Peyer's patch (tissue), 4 donors: ENCODE measurements at regions not wholly inside any gene's neighbourhood (a gene's known extent, or its start where the extent isn't known, plus 50 kb on each side); places are given as distances from the start of the nearest gene placed in this dataset.

ENCODE experiments used
- DNase-seq, 3 donors: peaks; one replicate each; pipeline ENCODE4 v3.0.0-alpha.2; 2017 to 2019
- H3K27ac ChIP-seq, 4 donors: fragments of 200-600 bp; sonication (generic); one replicate each; pipeline ENCODE4 v1.5.1; 2016 to 2019
- H3K27me3 ChIP-seq, 2 donors: fragments of 200-600 bp; sonication (generic); one replicate each; pipeline ENCODE4 v1.5.1; 2019
- H3K36me3 ChIP-seq, 3 donors: fragments of 200-600 bp; sonication (generic); one replicate each; pipeline ENCODE4 v1.5.1; 2016 to 2019
- H3K4me1 ChIP-seq, 4 donors: fragments of 200-600 bp; sonication (generic); one replicate each; pipeline ENCODE4 v1.5.1; 2016 to 2019
- H3K4me3 ChIP-seq, 4 donors: fragments of 200-600 bp; sonication (generic); 1 replicate in 3 of 4; 2 replicates in 1 of 4; pipeline ENCODE4 v1.5.1; 2016 to 2019; ENCODE audit warnings: mild to moderate bottlenecking in 1 of 4
- H3K9me3 ChIP-seq, 4 donors: fragments of 200-600 bp; sonication (generic); one replicate each; pipeline ENCODE4 v1.5.1; 2016 to 2019; ENCODE audit warnings: mild to moderate bottlenecking in 1 of 4
- POLR2A ChIP-seq, 2 donors: fragments of 450-650 bp; IDR thresholded peaks; one replicate each; pipeline ENCODE4 v1.5.1; 2017; ENCODE audit warnings: antibody characterized with exemption in 2 of 2, mild to moderate bottlenecking in 2 of 2, moderate library complexity in 2 of 2
- TF ChIP-seq, protein P1 (sequence below), 6 experiments: fragments of 450-650 bp in 4 of 6; fragments of 200-600 bp in 2 of 6; sonication (generic) in 1 of 6; IDR thresholded peaks; one replicate each; pipeline ENCODE4 v1.5.1; 2017 to 2019; ENCODE audit warnings: antibody characterized with exemption in 6 of 6, mild to moderate bottlenecking in 3 of 6, moderate library complexity in 1 of 6

DNA sequence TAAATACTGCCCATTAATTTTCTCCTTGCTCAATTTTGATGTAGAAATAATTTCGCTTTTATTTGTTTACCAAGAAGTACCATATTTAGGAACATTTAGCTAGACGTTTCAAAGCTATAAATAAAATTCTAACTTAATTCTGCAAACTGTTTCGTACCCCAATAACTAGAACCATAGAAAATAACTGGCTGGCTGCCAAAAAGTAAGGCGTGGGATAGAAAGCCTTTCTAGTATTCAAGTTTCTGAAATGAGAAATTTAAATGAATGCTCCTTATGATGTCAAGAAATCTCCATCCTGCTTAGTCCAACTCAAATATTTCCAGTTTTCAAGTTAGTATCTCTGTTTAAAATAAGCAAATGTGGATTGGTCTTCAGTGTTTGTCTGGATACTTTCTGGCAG lies 167.4 kb downstream of the FBXO8 start:
- H3K36me3 ChIP-seq, result no peaks in the 10 kb centered on the region
- no peak for TF ChIP-seq POLR2A (IDR thresholded peaks at IDR 0.05)
- TF ChIP-seq, protein P1, sequence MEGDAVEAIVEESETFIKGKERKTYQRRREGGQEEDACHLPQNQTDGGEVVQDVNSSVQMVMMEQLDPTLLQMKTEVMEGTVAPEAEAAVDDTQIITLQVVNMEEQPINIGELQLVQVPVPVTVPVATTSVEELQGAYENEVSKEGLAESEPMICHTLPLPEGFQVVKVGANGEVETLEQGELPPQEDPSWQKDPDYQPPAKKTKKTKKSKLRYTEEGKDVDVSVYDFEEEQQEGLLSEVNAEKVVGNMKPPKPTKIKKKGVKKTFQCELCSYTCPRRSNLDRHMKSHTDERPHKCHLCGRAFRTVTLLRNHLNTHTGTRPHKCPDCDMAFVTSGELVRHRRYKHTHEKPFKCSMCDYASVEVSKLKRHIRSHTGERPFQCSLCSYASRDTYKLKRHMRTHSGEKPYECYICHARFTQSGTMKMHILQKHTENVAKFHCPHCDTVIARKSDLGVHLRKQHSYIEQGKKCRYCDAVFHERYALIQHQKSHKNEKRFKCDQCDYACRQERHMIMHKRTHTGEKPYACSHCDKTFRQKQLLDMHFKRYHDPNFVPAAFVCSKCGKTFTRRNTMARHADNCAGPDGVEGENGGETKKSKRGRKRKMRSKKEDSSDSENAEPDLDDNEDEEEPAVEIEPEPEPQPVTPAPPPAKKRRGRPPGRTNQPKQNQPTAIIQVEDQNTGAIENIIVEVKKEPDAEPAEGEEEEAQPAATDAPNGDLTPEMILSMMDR (IDR thresholded peaks at IDR 0.05), result no peak
- no peaks in the 10 kb centered on the region for H3K27me3 ChIP-seq
- H3K9me3 ChIP-seq, result no peaks in the 10 kb centered on the region
- H3K4me3 ChIP-seq, result no peak overlapping the region
- H3K4me1 ChIP-seq, result no peaks in the 10 kb centered on the region
- DNase-seq, result no peak
- H3K27ac ChIP-seq, result no peak overlapping the region

DNA sequence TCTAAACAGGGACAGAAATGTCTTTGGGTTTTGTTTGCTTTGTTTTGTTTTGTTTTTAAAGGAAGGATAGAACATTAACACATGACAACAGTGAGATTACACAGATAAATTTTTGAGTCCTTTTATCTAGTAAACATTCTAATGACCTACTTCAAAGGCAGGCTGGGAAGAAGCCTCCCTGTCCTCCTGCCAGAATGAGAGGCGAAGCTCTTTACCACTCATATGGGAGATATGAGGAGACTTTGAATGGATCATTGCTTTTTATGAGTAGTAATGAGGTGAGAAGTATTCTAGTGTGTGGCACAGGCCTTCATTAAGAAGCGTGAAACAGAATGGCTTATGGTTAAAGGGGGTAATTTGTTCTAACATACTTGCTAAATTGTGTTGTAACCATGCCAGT lies 172.0 kb downstream of the FBXO8 start:
- peak overlapping the region in 1 of 4 donors; percentile 15 for H3K27ac ChIP-seq
- H3K36me3 ChIP-seq, result no peaks in the 10 kb centered on the region
- TF ChIP-seq POLR2A (IDR thresholded peaks at IDR 0.05), result no peak
- TF ChIP-seq, protein P1 (IDR thresholded peaks at IDR 0.05), result no peak
- H3K4me3 ChIP-seq, result no peak overlapping the region
- no peaks in the 10 kb centered on the region for H3K9me3 ChIP-seq
- H3K4me1 ChIP-seq, result no peaks in the 10 kb centered on the region
- no peaks in the 10 kb centered on the region for H3K27me3 ChIP-seq
- DNase-seq, result no peak

DNA sequence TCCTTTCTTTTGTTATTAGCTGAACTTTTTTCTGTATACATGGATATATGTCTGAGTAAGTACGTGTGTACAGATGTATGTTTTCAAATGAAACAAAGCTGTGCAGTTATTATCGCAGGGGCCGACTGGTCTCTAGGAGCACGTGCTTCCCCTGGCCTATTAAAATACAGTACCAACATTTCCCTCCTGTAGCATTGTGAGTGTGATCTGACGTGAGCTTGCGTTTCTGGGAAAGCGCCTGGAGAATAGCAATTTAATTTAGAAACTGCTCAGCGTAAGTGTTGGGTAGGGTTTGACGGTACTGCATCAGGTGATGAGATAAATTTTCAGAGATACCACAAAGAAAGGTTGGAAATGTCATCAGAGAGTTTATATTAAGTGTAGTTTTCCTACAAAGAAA lies 173.3 kb downstream of the FBXO8 start:
- H3K9me3 ChIP-seq, result no peaks in the 10 kb centered on the region
- no peaks in the 10 kb centered on the region for H3K27me3 ChIP-seq
- no peaks in the 10 kb centered on the region for H3K4me1 ChIP-seq
- no peak overlapping the region for H3K27ac ChIP-seq
- no peak overlapping the region for H3K4me3 ChIP-seq
- no peak for DNase-seq
- no peaks in the 10 kb centered on the region for H3K36me3 ChIP-seq
- TF ChIP-seq POLR2A (IDR thresholded peaks at IDR 0.05), result no peak
- TF ChIP-seq, protein P1 (IDR thresholded peaks at IDR 0.05), result no peak

DNA sequence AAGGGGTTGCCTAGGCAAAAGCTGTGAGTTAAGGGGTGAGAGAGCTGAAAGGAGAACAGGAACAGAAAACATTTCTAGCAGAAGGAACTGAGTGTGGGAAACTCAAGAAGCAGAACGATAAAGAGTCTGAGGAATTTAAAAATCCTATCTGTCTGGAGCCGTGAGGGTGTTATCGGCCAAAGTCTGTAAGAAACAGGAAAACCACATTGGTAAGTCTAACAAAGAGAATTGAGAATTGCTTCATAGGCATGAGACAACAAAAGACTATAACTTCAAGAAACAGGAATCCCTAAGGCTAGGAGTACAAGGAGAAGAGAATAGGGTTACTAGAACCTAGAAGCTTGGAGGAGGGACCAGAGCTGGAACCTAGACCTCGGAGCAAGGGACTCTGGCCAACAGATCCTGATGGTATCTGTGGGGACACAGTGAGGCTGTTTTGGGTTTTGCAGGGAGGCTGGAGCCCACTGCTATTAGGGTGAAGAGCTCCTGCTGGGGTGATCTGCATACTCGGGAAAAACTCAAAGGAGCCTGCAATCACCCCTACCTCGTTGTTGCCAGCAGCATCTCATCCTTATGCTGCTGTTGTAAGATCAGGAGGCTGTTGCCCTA lies 175.6 kb downstream of the FBXO8 start:
- H3K36me3 ChIP-seq, result no peaks in the 10 kb centered on the region
- no peak overlapping the region for H3K4me3 ChIP-seq
- no peak overlapping the region for H3K27ac ChIP-seq
- TF ChIP-seq, protein P1 (IDR thresholded peaks at IDR 0.05), result no peak
- TF ChIP-seq POLR2A (IDR thresholded peaks at IDR 0.05), result no peak
- no peaks in the 10 kb centered on the region for H3K27me3 ChIP-seq
- no peak for DNase-seq
- no peaks in the 10 kb centered on the region for H3K4me1 ChIP-seq
- no peaks in the 10 kb centered on the region for H3K9me3 ChIP-seq

DNA sequence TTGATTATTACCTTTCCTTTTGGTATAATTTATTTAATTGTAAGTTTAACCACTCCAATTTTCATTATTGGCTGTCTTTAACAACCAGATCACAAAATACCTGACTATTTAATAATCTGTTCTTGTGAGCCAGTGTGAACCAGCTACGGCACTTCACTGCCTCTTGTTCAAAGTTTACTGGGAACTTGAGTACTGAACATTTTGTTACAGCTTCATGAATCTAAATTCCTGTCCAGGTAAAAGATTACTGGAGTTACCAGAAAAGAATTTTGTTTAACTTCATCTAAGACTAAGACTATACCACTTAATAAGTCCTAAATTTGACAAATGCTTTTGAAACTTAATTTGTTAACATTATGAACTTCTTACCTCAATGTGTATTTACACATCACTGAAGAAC lies 178.3 kb downstream of the FBXO8 start:
- TF ChIP-seq, protein P1 (IDR thresholded peaks at IDR 0.05), result no peak
- TF ChIP-seq POLR2A (IDR thresholded peaks at IDR 0.05), result no peak
- Histone ChIP-seq H3K4me3 (no peak overlapping the region), H3K36me3 (no peaks in the 10 kb centered on the region), H3K4me1 (no peaks in the 10 kb centered on the region), H3K27me3 (no peaks in the 10 kb centered on the region), H3K27ac (no peak overlapping the region), H3K9me3 (no peaks in the 10 kb centered on the region)
- DNase-seq, result no peak

DNA sequence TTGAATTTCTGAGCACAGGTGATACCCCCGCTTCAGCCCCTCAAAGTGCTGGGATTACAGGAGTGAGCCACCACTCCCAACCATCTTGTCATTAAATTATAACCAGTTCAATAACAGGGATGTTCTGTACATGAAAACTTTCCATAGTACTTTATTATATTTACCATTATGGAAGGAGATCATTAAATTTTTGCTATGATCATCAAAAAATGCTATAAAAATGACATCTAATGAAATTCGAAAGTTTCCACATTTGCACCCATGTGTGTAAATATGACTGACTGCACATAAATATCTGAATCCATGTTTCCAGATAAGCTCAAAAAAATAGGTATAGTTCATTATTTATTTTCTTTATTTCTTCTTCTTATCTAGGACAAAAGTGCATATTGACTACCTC lies 182.6 kb downstream of the FBXO8 start:
- H3K27me3 ChIP-seq, result no peaks in the 10 kb centered on the region
- TF ChIP-seq POLR2A (IDR thresholded peaks at IDR 0.05), result no peak
- TF ChIP-seq, protein P1 (IDR thresholded peaks at IDR 0.05), result no peak
- H3K4me3 ChIP-seq, result no peak overlapping the region
- no peaks in the 10 kb centered on the region for H3K4me1 ChIP-seq
- no peak for DNase-seq
- H3K27ac ChIP-seq, result no peak overlapping the region
- H3K9me3 ChIP-seq, result no peaks in the 10 kb centered on the region
- H3K36me3 ChIP-seq, result no peaks in the 10 kb centered on the region
